ENCODE measurements at regions not wholly inside any gene's neighbourhood (a gene's known extent, or its start where the extent isn't known, plus 50 kb on each side); places are given as distances from the start of the nearest gene placed in this dataset.
"Not testable (repeated sequence)": the region's sequence is repeated elsewhere in the genome, so short reads cannot be mapped to it uniquely, and the experiment has no call there.

DNA sequence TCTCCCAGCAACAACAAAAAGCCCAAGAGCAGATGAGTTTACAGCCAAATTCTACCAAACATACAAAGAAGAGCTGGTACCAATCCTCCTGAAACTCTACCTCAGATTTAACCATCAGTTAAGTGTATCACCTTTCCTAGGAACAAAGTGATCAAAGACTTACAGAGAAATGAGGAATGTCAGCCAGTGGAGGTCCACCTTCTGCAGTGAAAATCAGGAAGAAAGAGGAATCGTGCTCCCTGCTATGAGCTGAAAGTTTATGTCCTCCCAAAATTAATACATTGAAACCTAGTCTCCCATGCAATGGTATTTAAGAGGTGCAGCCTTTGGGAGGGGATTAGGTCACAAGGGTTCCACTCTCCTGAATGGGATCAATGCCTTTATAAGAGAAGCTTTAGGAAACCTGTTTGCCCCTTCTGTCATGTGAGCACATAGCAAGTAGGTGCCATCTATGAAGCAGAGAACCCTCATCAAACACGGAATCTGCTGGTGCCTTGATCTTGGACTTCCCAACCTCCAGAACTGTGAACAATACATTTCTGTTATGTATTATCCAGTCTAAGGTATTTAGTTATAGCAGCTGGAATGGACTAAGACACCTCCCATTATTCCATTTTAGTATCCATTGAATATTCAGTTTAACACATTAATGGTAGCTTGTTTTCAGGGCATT, 139.0 kb upstream of the FZD8 start:
- H3K4me2 ChIP-seq (ENCODE audit: extremely low read depth, insufficient read depth, low read length): no peak overlapping the region
- TF ChIP-seq, protein P1, sequence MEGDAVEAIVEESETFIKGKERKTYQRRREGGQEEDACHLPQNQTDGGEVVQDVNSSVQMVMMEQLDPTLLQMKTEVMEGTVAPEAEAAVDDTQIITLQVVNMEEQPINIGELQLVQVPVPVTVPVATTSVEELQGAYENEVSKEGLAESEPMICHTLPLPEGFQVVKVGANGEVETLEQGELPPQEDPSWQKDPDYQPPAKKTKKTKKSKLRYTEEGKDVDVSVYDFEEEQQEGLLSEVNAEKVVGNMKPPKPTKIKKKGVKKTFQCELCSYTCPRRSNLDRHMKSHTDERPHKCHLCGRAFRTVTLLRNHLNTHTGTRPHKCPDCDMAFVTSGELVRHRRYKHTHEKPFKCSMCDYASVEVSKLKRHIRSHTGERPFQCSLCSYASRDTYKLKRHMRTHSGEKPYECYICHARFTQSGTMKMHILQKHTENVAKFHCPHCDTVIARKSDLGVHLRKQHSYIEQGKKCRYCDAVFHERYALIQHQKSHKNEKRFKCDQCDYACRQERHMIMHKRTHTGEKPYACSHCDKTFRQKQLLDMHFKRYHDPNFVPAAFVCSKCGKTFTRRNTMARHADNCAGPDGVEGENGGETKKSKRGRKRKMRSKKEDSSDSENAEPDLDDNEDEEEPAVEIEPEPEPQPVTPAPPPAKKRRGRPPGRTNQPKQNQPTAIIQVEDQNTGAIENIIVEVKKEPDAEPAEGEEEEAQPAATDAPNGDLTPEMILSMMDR (conservative IDR thresholded peaks at IDR 0.05 in 1 of 2, IDR thresholded peaks at IDR 0.05 in 1 of 2; ENCODE audit: low read depth in 1 of 2, low read length in 2 of 2): no peak
- no peak for TF ChIP-seq EZH2 (IDR thresholded peaks at IDR 0.05; ENCODE audit: low read length, missing control alignments)
- no peak overlapping the region for H2AFZ ChIP-seq (ENCODE audit: low read length)

DNA sequence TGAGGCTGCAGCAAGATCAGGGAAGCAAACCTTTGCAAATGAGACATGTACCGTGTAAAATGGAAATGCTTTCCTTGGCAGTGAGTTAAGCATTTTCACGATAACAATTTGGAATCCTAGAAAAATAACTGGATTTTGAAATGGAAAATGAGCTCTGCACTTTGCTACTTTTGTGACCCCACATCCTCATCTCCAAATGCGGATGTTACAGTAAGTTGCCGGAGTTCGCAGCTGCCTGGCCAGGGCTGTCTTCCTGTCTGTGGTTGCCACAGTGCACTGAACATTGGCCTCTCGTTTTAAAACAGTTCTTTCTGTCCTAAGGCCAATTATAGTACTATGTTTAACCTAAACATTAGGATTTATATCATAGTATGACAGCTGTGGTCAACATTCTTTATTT, 136.2 kb upstream of the FZD8 start:
- TF ChIP-seq EZH2 (IDR thresholded peaks at IDR 0.05; ENCODE audit: low read length, missing control alignments): no peak
- TF ChIP-seq, protein P1 (conservative IDR thresholded peaks at IDR 0.05 in 1 of 2, IDR thresholded peaks at IDR 0.05 in 1 of 2; ENCODE audit: low read depth in 1 of 2, low read length in 2 of 2): no peak
- no peak overlapping the region for H3K4me2 ChIP-seq (ENCODE audit: extremely low read depth, insufficient read depth, low read length)

More for the DNA sequence above, 139.0 kb upstream of the FZD8 start:
- H3K27me3 ChIP-seq (ENCODE audit: control insufficient read depth, insufficient read depth, low read length): no peaks in the 10 kb centered on the region
- H3K79me2 ChIP-seq (ENCODE audit: control insufficient read depth, insufficient read depth, low read length): no peaks in the 10 kb centered on the region
- no peak overlapping the region for H3K4me3 ChIP-seq (replicated peaks in 1 of 4; ENCODE audit: control extremely low read depth in 1 of 4, insufficient read depth in 1 of 4, low read depth in 3 of 4, low read length in 4 of 4)
- no peaks in the 10 kb centered on the region for H3K36me3 ChIP-seq (ENCODE audit: control insufficient read depth, insufficient read depth, low read length)
- H3K9me3 ChIP-seq (ENCODE audit: control insufficient read depth, insufficient read depth, low read depth, low read length): no peaks in the 10 kb centered on the region
- no peak overlapping the region for H3K27ac ChIP-seq (ENCODE audit: insufficient read depth, low read length)
- H4K20me1 ChIP-seq (ENCODE audit: control insufficient read depth, extremely low read depth, insufficient read depth, low read length): no peaks in the 10 kb centered on the region
- no peak overlapping the region for H3K9ac ChIP-seq (ENCODE audit: insufficient read depth, low read length)
- H3K4me1 ChIP-seq (ENCODE audit: control insufficient read depth, extremely low read depth, insufficient read depth, low read length): no peaks in the 10 kb centered on the region
- DNase-seq (ENCODE audit: low read depth in 2 of 2): no peak

DNA sequence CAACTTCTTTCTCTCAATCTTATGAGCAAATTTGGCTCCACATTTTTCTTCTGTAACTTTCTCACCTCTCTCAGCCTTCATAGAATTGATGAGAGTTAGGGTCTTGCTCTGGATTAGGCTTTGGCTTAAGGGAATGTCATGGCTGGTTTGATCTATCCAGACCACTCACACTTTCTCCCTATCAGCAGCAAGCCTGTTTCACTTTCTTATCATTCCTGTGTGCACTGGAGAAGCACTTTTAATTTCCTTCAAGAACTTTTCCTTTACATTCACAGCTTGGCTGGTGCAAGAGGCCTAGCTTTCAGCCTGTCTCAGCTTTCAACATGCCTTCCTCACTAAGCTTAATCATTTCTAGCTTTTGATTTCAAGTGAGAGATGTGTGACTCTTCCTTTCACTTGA, 134.5 kb upstream of the FZD8 start:
- H3K36me3 ChIP-seq (ENCODE audit: control insufficient read depth, insufficient read depth, low read length); H3K4me2 ChIP-seq (ENCODE audit: extremely low read depth, insufficient read depth, low read length): not testable (repeated sequence)

More for the DNA sequence above, 136.2 kb upstream of the FZD8 start:
- Histone ChIP-seq H4K20me1 (ENCODE audit: control insufficient read depth, extremely low read depth, insufficient read depth, low read length) (no peaks in the 10 kb centered on the region), H3K9ac (ENCODE audit: insufficient read depth, low read length) (no peak overlapping the region), H3K27ac (ENCODE audit: insufficient read depth, low read length) (no peak overlapping the region), H3K27me3 (ENCODE audit: control insufficient read depth, insufficient read depth, low read length) (no peaks in the 10 kb centered on the region), H3K79me2 (ENCODE audit: control insufficient read depth, insufficient read depth, low read length) (no peaks in the 10 kb centered on the region), H3K4me3 (replicated peaks in 1 of 4; ENCODE audit: control extremely low read depth in 1 of 4, insufficient read depth in 1 of 4, low read depth in 3 of 4, low read length in 4 of 4) (no peak overlapping the region), H3K9me3 (ENCODE audit: control insufficient read depth, insufficient read depth, low read depth, low read length) (no peaks in the 10 kb centered on the region), H3K4me1 (ENCODE audit: control insufficient read depth, extremely low read depth, insufficient read depth, low read length) (no peaks in the 10 kb centered on the region), H2AFZ (ENCODE audit: low read length) (no peak overlapping the region), H3K36me3 (ENCODE audit: control insufficient read depth, insufficient read depth, low read length) (no peaks in the 10 kb centered on the region)
- DNase-seq (ENCODE audit: low read depth in 2 of 2): no peak

More for the DNA sequence above, 134.5 kb upstream of the FZD8 start:
- not testable (repeated sequence) for H3K27me3 ChIP-seq (ENCODE audit: control insufficient read depth, insufficient read depth, low read length); H3K4me1 ChIP-seq (ENCODE audit: control insufficient read depth, extremely low read depth, insufficient read depth, low read length); H3K27ac ChIP-seq (ENCODE audit: insufficient read depth, low read length); DNase-seq (ENCODE audit: low read depth in 2 of 2); H3K4me3 ChIP-seq (replicated peaks in 1 of 4; ENCODE audit: control extremely low read depth in 1 of 4, insufficient read depth in 1 of 4, low read depth in 3 of 4, low read length in 4 of 4); H4K20me1 ChIP-seq (ENCODE audit: control insufficient read depth, extremely low read depth, insufficient read depth, low read length); H3K9me3 ChIP-seq (ENCODE audit: control insufficient read depth, insufficient read depth, low read depth, low read length); H3K9ac ChIP-seq (ENCODE audit: insufficient read depth, low read length); H3K79me2 ChIP-seq (ENCODE audit: control insufficient read depth, insufficient read depth, low read length); H2AFZ ChIP-seq (ENCODE audit: low read length)

Data from fibroblast of lung (primary cell).